ENCODE measurements at regions not wholly inside any gene's neighbourhood (a gene's known extent, or its start where the extent isn't known, plus 50 kb on each side); places are given as distances from the start of the nearest gene placed in this dataset.

DNA sequence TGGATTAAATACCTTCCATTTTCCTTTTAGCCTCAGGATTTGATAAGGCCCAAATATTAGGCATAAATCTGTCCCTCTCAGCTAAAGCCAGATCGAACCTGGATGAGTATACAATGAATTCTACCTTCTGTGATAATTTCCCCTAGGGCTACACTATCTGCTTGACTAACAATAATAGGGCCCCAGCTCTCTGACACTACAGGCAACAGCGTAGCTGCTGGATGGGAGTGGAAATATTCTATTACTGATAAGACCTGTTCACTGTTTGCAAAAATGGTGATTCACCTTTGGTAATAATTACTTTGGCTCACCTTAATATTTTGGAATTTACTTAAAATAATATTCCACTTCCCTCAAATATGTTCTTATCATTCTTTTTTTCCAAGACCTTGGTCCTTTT, 644.2 kb upstream of the SEMA6A start:
- WGBS, 2 donors, result 85 to 91% methylated on average over 2 of the region's 2 CpGs
- H3K36me3 ChIP-seq (ENCODE audit: control insufficient read depth in 4 of 4, insufficient read depth in 4 of 4, low read length in 4 of 4), result no peaks in the 10 kb centered on the region
- H3K4me1 ChIP-seq (ENCODE audit: control insufficient read depth in 5 of 5, insufficient read depth in 5 of 5, low read length in 5 of 5), result no peaks in the 10 kb centered on the region
- TF ChIP-seq, protein P1, sequence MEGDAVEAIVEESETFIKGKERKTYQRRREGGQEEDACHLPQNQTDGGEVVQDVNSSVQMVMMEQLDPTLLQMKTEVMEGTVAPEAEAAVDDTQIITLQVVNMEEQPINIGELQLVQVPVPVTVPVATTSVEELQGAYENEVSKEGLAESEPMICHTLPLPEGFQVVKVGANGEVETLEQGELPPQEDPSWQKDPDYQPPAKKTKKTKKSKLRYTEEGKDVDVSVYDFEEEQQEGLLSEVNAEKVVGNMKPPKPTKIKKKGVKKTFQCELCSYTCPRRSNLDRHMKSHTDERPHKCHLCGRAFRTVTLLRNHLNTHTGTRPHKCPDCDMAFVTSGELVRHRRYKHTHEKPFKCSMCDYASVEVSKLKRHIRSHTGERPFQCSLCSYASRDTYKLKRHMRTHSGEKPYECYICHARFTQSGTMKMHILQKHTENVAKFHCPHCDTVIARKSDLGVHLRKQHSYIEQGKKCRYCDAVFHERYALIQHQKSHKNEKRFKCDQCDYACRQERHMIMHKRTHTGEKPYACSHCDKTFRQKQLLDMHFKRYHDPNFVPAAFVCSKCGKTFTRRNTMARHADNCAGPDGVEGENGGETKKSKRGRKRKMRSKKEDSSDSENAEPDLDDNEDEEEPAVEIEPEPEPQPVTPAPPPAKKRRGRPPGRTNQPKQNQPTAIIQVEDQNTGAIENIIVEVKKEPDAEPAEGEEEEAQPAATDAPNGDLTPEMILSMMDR (IDR thresholded peaks at IDR 0.05; ENCODE audit: control extremely low read depth, extremely low read depth), result no peak
- no peaks in the 10 kb centered on the region for H3K9me3 ChIP-seq (ENCODE audit: control insufficient read depth in 4 of 4, insufficient read depth in 3 of 4, low read length in 3 of 4)
- ATAC-seq (ENCODE audit: insufficient read depth, low FRiP score) (no peak), DNase-seq (no peak)
- H3K27me3 ChIP-seq (ENCODE audit: control insufficient read depth in 3 of 3, insufficient read depth in 3 of 3, low read length in 2 of 3), result no peaks in the 10 kb centered on the region
- H3K4me3 ChIP-seq, result no peak overlapping the region
- H3K27ac ChIP-seq (ENCODE audit: low read depth in 1 of 2, low read length in 1 of 2), result no peak overlapping the region
- no peak overlapping the region for H3K9ac ChIP-seq (ENCODE audit: insufficient read depth in 1 of 2, low read length in 2 of 2)

DNA sequence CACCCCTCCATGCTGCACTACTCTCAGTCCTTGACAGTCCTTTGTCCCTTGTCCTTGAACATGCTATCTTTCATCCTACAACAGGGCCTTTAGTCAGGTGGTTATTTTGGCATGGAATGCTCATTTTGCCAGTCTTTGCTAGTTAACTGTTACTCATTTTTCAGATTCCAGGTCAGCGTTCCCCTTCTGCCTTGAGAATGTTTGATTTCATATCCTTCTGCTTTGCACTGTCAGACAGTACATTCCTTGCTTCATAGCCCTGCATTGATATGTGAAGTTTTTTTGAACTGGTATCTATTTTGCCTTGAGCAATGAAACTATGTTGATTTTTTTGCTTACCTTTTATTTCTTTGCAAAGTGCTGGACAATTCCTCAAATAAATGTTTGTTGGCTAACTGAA, 638.2 kb upstream of the SEMA6A start:
- DNase-seq (no peak), ATAC-seq (ENCODE audit: insufficient read depth, low FRiP score) (no peak)
- H3K9ac ChIP-seq (ENCODE audit: insufficient read depth in 1 of 2, low read length in 2 of 2), result no peak overlapping the region
- 71 to 78% methylated on average over 1 of the region's 1 CpG for WGBS, 2 donors
- no peaks in the 10 kb centered on the region for H3K27me3 ChIP-seq (ENCODE audit: control insufficient read depth in 3 of 3, insufficient read depth in 3 of 3, low read length in 2 of 3)
- H3K9me3 ChIP-seq (ENCODE audit: control insufficient read depth in 4 of 4, insufficient read depth in 3 of 4, low read length in 3 of 4), result no peaks in the 10 kb centered on the region
- H3K27ac ChIP-seq (ENCODE audit: low read depth in 1 of 2, low read length in 1 of 2), result no peak overlapping the region
- H3K36me3 ChIP-seq (ENCODE audit: control insufficient read depth in 4 of 4, insufficient read depth in 4 of 4, low read length in 4 of 4), result no peaks in the 10 kb centered on the region
- H3K4me3 ChIP-seq, result no peak overlapping the region
- H3K4me1 ChIP-seq (ENCODE audit: control insufficient read depth in 5 of 5, insufficient read depth in 5 of 5, low read length in 5 of 5), result no peaks in the 10 kb centered on the region
- TF ChIP-seq, protein P1 (IDR thresholded peaks at IDR 0.05; ENCODE audit: control extremely low read depth, extremely low read depth), result no peak

DNA sequence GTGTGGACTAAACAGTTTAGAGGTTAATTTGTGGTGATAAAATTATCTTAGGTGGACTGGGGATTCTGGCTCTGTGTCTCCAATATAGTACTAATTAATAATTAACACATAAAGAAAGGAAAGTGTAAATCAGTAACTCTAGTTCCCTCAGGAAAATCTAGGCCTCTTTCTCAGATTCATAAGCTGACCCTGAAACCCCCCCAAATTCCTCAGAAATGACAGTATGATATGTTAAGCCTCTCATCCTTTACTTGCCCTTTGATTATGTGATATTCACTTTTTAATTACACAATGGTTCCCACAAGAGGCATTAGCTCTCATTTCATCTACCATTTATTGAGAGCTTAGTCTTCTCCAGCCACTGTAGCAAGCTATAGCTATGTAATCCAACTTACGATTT, 636.2 kb upstream of the SEMA6A start:
- H3K9me3 ChIP-seq (ENCODE audit: control insufficient read depth in 4 of 4, insufficient read depth in 3 of 4, low read length in 3 of 4), result no peaks in the 10 kb centered on the region
- no peaks in the 10 kb centered on the region for H3K4me1 ChIP-seq (ENCODE audit: control insufficient read depth in 5 of 5, insufficient read depth in 5 of 5, low read length in 5 of 5)
- 87 to 91% methylated on average over 1 of the region's 1 CpG for WGBS, 2 donors
- H3K27me3 ChIP-seq (ENCODE audit: control insufficient read depth in 3 of 3, insufficient read depth in 3 of 3, low read length in 2 of 3), result no peaks in the 10 kb centered on the region
- no peak for ATAC-seq (ENCODE audit: insufficient read depth, low FRiP score)
- no peak overlapping the region for H3K4me3 ChIP-seq
- TF ChIP-seq, protein P1 (IDR thresholded peaks at IDR 0.05; ENCODE audit: control extremely low read depth, extremely low read depth), result no peak
- DNase-seq, result no peak
- no peak overlapping the region for H3K9ac ChIP-seq (ENCODE audit: insufficient read depth in 1 of 2, low read length in 2 of 2)
- no peaks in the 10 kb centered on the region for H3K36me3 ChIP-seq (ENCODE audit: control insufficient read depth in 4 of 4, insufficient read depth in 4 of 4, low read length in 4 of 4)
- H3K27ac ChIP-seq (ENCODE audit: low read depth in 1 of 2, low read length in 1 of 2), result no peak overlapping the region

DNA sequence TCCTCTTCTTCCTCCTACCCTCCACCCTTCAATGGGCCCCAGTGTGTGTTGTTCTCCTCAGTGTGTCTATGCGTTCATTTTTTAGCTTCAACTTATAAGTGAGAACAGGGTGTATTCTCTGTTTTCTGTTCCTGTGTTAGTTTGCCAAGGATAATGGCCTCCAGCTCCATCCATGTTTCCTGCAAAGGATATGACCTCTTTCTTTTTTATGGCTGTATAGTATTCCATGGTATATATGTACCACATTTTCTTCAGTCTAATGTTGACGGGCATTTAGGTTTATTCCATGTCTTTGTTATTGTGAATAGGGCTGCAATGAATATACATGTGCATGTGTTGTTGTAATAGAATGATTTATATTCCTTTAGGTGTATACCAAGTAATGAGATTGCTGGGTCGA, 634.9 kb upstream of the SEMA6A start:
- ATAC-seq (ENCODE audit: insufficient read depth, low FRiP score), result no peak
- TF ChIP-seq, protein P1 (IDR thresholded peaks at IDR 0.05; ENCODE audit: control extremely low read depth, extremely low read depth), result no peak
- Histone ChIP-seq H3K36me3 (ENCODE audit: control insufficient read depth in 4 of 4, insufficient read depth in 4 of 4, low read length in 4 of 4) (no peaks in the 10 kb centered on the region), H3K4me3 (no peak overlapping the region), H3K9me3 (ENCODE audit: control insufficient read depth in 4 of 4, insufficient read depth in 3 of 4, low read length in 3 of 4) (no peaks in the 10 kb centered on the region), H3K27ac (ENCODE audit: low read depth in 1 of 2, low read length in 1 of 2) (no peak overlapping the region), H3K9ac (ENCODE audit: insufficient read depth in 1 of 2, low read length in 2 of 2) (no peak overlapping the region), H3K4me1 (ENCODE audit: control insufficient read depth in 5 of 5, insufficient read depth in 5 of 5, low read length in 5 of 5) (no peaks in the 10 kb centered on the region), H3K27me3 (ENCODE audit: control insufficient read depth in 3 of 3, insufficient read depth in 3 of 3, low read length in 2 of 3) (no peaks in the 10 kb centered on the region)
- DNase-seq, result no peak
- 93 to 96% methylated on average over 3 of the region's 3 CpGs for WGBS, 2 donors
